Neural progenitor cell (in vitro differentiated cells): ENCODE measurements at regions not wholly inside any gene's neighbourhood (a gene's known extent, or its start where the extent isn't known, plus 50 kb on each side); places are given as distances from the start of the nearest gene placed in this dataset.

Source experiments
- DNase-seq: peaks from one replicate; pipeline ENCODE4 v3.0.0-alpha.2; 2016; ENCODE audit warnings: low spot score
- H2AFZ ChIP-seq: fragments of 200-600 bp; sonication (generic); replicated peaks from 2 replicates; pipeline ENCODE4 v1.6.1; 2016; ENCODE audit warnings: antibody characterized with exemption
- H3F3A ChIP-seq: fragments of 200-600 bp; sonication (generic); 2 replicates; pipeline ENCODE4 v1.6.1; 2016; ENCODE audit warnings: antibody characterized with exemption, low read depth
- H3K27ac ChIP-seq: fragments of 200-600 bp; sonication (generic); 2 replicates; pipeline ENCODE4 v1.5.1; 2016; ENCODE audit warnings: mild to moderate bottlenecking
- H3K27me3 ChIP-seq: fragments of 200-600 bp; sonication (generic); 2 replicates; pipeline ENCODE4 v1.6.1; 2016; ENCODE audit warnings: mild to moderate bottlenecking, moderate library complexity
- H3K36me3 ChIP-seq: fragments of 200-600 bp; sonication (generic); 2 replicates; pipeline ENCODE4 v1.5.1; 2016
- H3K4me1 ChIP-seq: fragments of 200-600 bp; sonication (generic); 2 replicates; pipeline ENCODE4 v1.6.1; 2016; ENCODE audit warnings: mixed run types
- H3K4me2 ChIP-seq: fragments of 200-600 bp; sonication (generic); 2 replicates; pipeline ENCODE4 v1.6.1; 2016
- H3K4me3 ChIP-seq: fragments of 200-600 bp; sonication (generic); 2 replicates; pipeline ENCODE4 v1.5.1; 2016
- H3K79me2 ChIP-seq: fragments of 200-600 bp; sonication (generic); 2 replicates; pipeline ENCODE4 v1.6.1; 2016; ENCODE audit warnings: low read depth
- H3K9ac ChIP-seq: fragments of 200-600 bp; sonication (generic); 2 replicates; pipeline ENCODE4 v1.6.1; 2016
- H3K9me3 ChIP-seq: fragments of 200-600 bp; sonication (generic); 2 replicates; pipeline ENCODE4 v1.5.1; 2016; ENCODE audit warnings: low read depth
- H4K20me1 ChIP-seq: fragments of 200-600 bp; sonication (generic); 2 replicates; pipeline ENCODE4 v1.6.1; 2016; ENCODE audit warnings: low read depth
- H3K27ac Mint-ChIP-seq: 3 replicates; pipeline ENCODE4 v1.8.0; 2021; ENCODE audit warnings: mixed read lengths
- H3K27me3 Mint-ChIP-seq: 2 replicates; pipeline ENCODE4 v1.8.0; 2022; ENCODE audit warnings: low read depth, mild to moderate bottlenecking, inconsistent platforms, moderate library complexity, mixed read lengths; ENCODE audit not compliant: insufficient read depth
- H3K36me3 Mint-ChIP-seq: 3 replicates; pipeline ENCODE4 v1.8.0; 2021; ENCODE audit warnings: mixed read lengths
- H3K4me1 Mint-ChIP-seq: 3 replicates; pipeline ENCODE4 v1.8.0; 2021; ENCODE audit warnings: mixed read lengths
- H3K4me3 Mint-ChIP-seq: 3 replicates; pipeline ENCODE4 v1.8.0; 2021; ENCODE audit warnings: mild to moderate bottlenecking, moderate library complexity, mixed read lengths
- H3K9me3 Mint-ChIP-seq: 3 replicates; pipeline ENCODE4 v1.8.0; 2020; ENCODE audit warnings: mixed read lengths
- EZH2 ChIP-seq: fragments of 200-600 bp; sonication (generic); IDR thresholded peaks from 2 replicates; pipeline ENCODE4 v1.6.1; 2017; ENCODE audit warnings: antibody characterized with exemption, mild to moderate bottlenecking, moderate library complexity
- EZH2phosphoT487 ChIP-seq: fragments of 200-600 bp; sonication (generic); IDR thresholded peaks from 2 replicates; pipeline ENCODE4 v1.6.1; 2017; ENCODE audit warnings: antibody characterized with exemption
- TF ChIP-seq, protein P1 (sequence below): fragments of 200-600 bp; sonication (generic); IDR thresholded peaks from 2 replicates; pipeline ENCODE4 v1.5.1; 2017; ENCODE audit warnings: antibody characterized with exemption, mild to moderate bottlenecking

DNA sequence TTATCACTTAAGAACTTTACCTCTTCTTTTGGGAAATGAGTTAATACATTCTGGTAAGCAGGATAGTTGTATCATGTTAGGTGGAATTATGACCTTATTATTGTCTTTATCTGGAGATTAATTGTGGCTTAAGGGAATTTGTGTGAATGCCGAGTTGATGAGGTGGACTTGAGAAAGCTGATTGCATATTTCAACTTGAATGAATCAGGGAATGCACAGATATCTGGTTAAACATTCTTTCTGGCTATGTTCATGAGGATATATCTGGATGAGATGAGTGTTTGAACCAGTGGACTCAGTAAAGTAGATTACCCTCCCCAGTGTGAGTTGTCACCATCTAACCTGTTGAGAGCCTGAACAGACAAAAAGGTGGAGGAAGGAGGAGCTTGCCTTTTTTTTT lies 326.1 kb upstream of the GOT2 start:
- TF ChIP-seq, protein P1, sequence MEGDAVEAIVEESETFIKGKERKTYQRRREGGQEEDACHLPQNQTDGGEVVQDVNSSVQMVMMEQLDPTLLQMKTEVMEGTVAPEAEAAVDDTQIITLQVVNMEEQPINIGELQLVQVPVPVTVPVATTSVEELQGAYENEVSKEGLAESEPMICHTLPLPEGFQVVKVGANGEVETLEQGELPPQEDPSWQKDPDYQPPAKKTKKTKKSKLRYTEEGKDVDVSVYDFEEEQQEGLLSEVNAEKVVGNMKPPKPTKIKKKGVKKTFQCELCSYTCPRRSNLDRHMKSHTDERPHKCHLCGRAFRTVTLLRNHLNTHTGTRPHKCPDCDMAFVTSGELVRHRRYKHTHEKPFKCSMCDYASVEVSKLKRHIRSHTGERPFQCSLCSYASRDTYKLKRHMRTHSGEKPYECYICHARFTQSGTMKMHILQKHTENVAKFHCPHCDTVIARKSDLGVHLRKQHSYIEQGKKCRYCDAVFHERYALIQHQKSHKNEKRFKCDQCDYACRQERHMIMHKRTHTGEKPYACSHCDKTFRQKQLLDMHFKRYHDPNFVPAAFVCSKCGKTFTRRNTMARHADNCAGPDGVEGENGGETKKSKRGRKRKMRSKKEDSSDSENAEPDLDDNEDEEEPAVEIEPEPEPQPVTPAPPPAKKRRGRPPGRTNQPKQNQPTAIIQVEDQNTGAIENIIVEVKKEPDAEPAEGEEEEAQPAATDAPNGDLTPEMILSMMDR, result no peak
- TF ChIP-seq EZH2, result no peak
- no peak for TF ChIP-seq EZH2phosphoT487
- Histone ChIP-seq H3K36me3 (no peaks in the 10 kb centered on the region), H2AFZ (no peak overlapping the region), H3F3A (no peaks in the 10 kb centered on the region), H3K4me1 (peaks cover 9% of the 10 kb centered on the region), H4K20me1 (no peaks in the 10 kb centered on the region), H3K9me3 (no peaks in the 10 kb centered on the region), H3K27me3 (no peaks in the 10 kb centered on the region), H3K79me2 (no peaks in the 10 kb centered on the region), H3K4me2 (no peak overlapping the region), H3K9ac (no peak overlapping the region), H3K27ac (no peak overlapping the region), H3K4me3 (no peak overlapping the region)
- no peaks in the 10 kb centered on the region for H3K9me3 Mint-ChIP-seq
- H3K4me3 Mint-ChIP-seq, result no peak overlapping the region
- no peaks in the 10 kb centered on the region for H3K36me3 Mint-ChIP-seq
- H3K4me1 Mint-ChIP-seq, result peaks cover 11% of the 10 kb centered on the region
- DNase-seq, result no peak
- H3K27ac Mint-ChIP-seq, result no peak overlapping the region
- H3K27me3 Mint-ChIP-seq, result no peaks in the 10 kb centered on the region

DNA sequence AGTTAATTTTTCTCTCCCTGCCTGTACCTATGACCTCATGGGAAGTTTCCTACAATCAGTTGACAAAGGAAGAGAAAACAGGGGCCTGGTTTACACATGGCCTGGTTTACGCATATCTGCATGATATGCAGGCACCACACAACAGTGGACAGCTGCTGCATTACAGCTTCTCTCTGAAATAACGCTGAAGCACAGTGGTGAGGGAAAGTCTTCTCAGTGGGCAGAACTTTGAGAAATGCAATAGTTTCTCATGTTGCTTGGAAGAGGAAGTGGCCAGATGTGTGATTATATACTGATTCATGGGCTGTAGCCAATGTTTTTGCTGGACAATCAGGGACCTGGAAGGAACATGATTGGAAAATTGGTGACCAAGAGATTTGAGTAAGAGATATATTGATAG lies 324.1 kb upstream of the GOT2 start:
- no peak for TF ChIP-seq EZH2phosphoT487
- TF ChIP-seq, protein P1, result no peak
- no peak for TF ChIP-seq EZH2
- Histone ChIP-seq H3K27me3 (no peaks in the 10 kb centered on the region), H3K9me3 (no peaks in the 10 kb centered on the region), H4K20me1 (no peaks in the 10 kb centered on the region), H3K4me2 (no peak overlapping the region), H3K27ac (no peak overlapping the region), H3K4me1 (peaks cover 7% of the 10 kb centered on the region), H2AFZ (no peak overlapping the region), H3K9ac (no peak overlapping the region), H3K4me3 (no peak overlapping the region), H3K79me2 (no peaks in the 10 kb centered on the region), H3F3A (no peaks in the 10 kb centered on the region), H3K36me3 (no peaks in the 10 kb centered on the region)
- Mint-ChIP-seq H3K4me1 (peaks cover 5% of the 10 kb centered on the region), H3K9me3 (no peaks in the 10 kb centered on the region), H3K4me3 (no peak overlapping the region), H3K27ac (no peak overlapping the region), H3K27me3 (no peaks in the 10 kb centered on the region), H3K36me3 (no peaks in the 10 kb centered on the region)
- no peak for DNase-seq

DNA sequence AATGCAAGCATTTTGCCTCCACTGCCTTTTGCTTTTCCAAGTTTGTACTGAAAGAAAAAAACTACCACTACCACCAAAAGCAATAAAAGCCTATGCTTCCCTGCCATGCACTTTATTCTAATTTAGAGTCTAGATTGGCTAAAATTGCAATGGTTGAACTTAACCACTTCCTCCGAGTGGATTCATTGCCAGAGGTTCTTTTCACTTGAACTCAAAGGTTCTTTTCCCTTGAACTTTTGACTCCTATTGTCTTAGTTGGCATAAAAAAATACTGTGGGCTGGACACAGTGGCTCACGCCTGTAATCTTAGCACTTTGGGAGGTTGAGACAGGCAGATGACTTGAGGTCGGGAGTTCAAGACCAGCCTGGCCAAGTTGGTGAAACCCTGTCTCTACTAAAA lies 319.8 kb upstream of the GOT2 start:
- no peak for TF ChIP-seq EZH2
- TF ChIP-seq, protein P1, result no peak
- no peak for TF ChIP-seq EZH2phosphoT487
- no peak overlapping the region for H3K27ac Mint-ChIP-seq
- H4K20me1 ChIP-seq, result no peaks in the 10 kb centered on the region
- H3K9me3 ChIP-seq, result no peaks in the 10 kb centered on the region
- no peaks in the 10 kb centered on the region for H3K79me2 ChIP-seq
- no peaks in the 10 kb centered on the region for H3K27me3 ChIP-seq
- no peaks in the 10 kb centered on the region for H3K36me3 ChIP-seq
- peaks cover 4% of the 10 kb centered on the region for H3K4me1 Mint-ChIP-seq
- no peak overlapping the region for H3K4me3 ChIP-seq
- H3K4me3 Mint-ChIP-seq, result no peak overlapping the region
- no peak overlapping the region for H2AFZ ChIP-seq
- H3K36me3 Mint-ChIP-seq, result no peaks in the 10 kb centered on the region
- H3K4me2 ChIP-seq, result no peak overlapping the region
- H3K27me3 Mint-ChIP-seq, result peaks cover 2% of the 10 kb centered on the region
- H3K9me3 Mint-ChIP-seq, result peaks cover 2% of the 10 kb centered on the region
- no peak for DNase-seq
- no peaks in the 10 kb centered on the region for H3K4me1 ChIP-seq
- H3F3A ChIP-seq, result peaks cover 2% of the 10 kb centered on the region
- no peak overlapping the region for H3K9ac ChIP-seq
- no peak overlapping the region for H3K27ac ChIP-seq
